ENCODE measurements at regions not wholly inside any gene's neighbourhood (a gene's known extent, or its start where the extent isn't known, plus 50 kb on each side); places are given as distances from the start of the nearest gene placed in this dataset.

DNA sequence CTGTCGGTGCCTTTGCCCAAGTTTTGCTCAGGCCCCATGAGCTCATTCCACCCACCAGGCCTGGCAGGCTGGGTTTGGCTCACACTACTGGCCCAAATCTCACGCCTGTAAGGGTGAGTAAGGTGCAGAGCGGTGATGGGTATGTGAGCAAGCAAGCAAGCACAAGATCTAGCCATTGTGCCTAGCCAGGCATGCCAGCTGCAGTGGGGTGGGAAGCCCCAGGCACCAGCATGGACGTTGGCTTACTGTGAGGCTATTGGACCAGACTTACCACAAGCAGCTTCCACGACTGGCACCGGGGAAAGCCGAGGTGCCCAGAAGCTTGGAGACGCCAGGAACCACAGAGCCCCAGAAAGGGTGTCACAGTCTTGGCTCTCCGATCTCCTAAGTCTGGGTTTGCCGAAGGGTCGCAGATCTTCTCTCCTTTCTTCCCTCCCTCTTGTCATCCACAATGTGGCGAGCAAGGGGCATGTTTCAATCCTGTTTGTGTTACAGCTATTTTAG is 2659.4 kb upstream of the PCDH20 start:
- TF ChIP-seq ZNF274 (IDR thresholded peaks at IDR 0.05; ENCODE audit: low read depth, low read length), result no peak
- H3K4me3 ChIP-seq (ENCODE audit: low read length), result no peak overlapping the region

DNA sequence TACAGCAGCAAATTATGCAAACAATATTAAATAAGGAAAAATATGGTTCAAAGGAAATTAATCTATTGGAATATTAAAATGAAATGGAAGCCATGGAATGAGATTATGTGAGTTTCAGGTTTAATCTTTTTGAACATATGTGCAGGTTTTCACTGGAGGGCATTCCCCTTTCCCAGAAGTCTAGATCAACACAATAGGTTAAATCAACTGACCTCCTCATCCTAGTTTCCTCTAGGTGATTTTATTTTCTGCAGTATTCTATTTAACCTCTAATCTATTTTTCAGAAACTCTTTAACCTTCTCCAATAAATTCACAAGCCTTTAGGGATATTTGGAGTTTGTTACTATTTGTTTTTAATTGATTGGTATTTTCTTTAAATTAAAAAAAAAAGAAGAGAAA is 2657.6 kb upstream of the PCDH20 start:
- TF ChIP-seq ZNF274 (IDR thresholded peaks at IDR 0.05; ENCODE audit: low read depth, low read length), result no peak
- H3K4me3 ChIP-seq (ENCODE audit: low read length), result no peak overlapping the region

DNA sequence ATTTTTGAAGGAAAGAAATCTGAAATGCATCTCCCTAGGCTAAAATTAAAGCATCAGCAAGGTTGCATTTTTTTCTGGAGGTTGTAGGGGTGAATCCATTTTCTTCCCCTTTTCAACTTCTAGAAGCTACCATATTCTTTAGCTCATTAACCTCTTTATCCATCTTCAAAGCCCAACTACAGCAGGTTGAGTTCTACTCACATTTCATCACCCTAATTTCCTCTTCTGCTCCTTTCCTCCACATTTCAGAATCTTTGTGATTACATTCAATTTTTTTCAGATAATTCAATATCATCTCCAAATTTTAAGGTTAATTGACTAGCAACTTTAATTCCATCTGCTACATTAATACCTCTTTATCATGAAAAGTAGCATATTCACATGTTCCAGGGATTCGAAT is 2655.7 kb upstream of the PCDH20 start:
- no peak for TF ChIP-seq ZNF274 (IDR thresholded peaks at IDR 0.05; ENCODE audit: low read depth, low read length)
- H3K4me3 ChIP-seq (ENCODE audit: low read length), result no peak overlapping the region

DNA sequence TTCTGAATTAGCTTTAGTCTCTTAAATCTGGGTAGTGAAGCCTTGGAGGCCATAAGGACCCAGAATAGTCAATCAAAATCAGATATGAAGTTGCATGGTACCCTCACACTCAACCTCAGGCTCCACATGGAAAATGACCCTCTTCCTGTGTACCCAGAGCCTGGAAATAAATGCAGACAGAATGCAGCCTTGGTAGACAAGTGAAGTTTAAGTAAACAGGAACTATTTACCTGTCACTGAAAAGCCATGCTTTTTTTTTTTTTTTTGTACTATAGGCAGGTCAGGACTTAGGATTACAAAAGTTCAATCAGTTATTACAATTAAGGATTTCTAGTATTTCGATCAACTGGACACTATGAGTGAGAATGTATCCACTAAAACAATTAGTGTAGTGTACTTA is 2654.2 kb upstream of the PCDH20 start:
- TF ChIP-seq ZNF274 (IDR thresholded peaks at IDR 0.05; ENCODE audit: low read depth, low read length), result no peak
- H3K4me3 ChIP-seq (ENCODE audit: low read length), result no peak overlapping the region

DNA sequence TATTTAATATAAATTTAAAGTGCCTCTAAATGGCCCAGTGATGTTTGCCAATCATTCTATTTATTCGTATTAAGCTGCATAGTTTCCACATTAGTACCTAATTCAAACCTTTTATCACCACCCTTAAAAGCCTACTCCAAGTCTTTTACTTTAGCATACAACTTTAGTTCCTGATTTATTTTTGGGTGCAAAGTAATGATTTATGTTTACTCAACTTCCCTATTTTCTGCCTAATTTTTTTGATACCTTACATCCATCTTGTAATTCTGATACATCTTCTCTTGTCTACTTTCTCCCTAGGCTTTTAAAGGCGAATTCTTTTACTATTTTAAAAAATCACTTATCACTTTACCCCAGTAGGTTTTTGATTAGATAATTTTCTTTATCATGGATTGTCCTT is 2651.1 kb upstream of the PCDH20 start:
- H3K4me3 ChIP-seq (ENCODE audit: low read length), result no peak overlapping the region
- no peak for TF ChIP-seq ZNF274 (IDR thresholded peaks at IDR 0.05; ENCODE audit: low read depth, low read length)

DNA sequence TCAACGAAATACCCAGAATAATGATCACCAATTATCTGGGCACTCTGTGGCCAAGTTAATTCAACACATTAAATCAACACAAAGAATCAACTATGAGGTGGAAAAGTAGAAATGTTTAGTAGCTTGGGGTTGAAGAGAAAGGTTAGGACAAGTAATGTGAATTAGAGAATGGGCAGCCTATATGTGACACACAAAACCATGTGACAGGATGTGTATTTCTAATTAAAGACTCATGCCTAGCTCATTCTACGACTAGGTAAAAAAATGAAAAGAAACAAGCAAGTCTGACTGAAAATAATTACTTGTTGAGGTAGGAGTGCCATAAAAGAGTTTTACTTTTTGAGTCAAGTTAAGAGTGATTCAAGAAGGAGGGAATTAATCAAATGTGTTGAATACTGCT is 2646.0 kb upstream of the PCDH20 start:
- H3K4me3 ChIP-seq (ENCODE audit: low read length), result no peak overlapping the region
- TF ChIP-seq ZNF274 (IDR thresholded peaks at IDR 0.05; ENCODE audit: low read depth, low read length), result no peak

GRCh38 chr13:64057372-64058020 is 2641.8 kb upstream of the PCDH20 start:
- TF ChIP-seq ZNF274 (IDR thresholded peaks at IDR 0.05; ENCODE audit: low read depth, low read length), result no peak
- no peak overlapping the region for H3K4me3 ChIP-seq (ENCODE audit: low read length)

GRCh38 chr13:64054321-64054720 is 2638.7 kb upstream of the PCDH20 start:
- no peak overlapping the region for H3K4me3 ChIP-seq (ENCODE audit: low read length)
- TF ChIP-seq ZNF274 (IDR thresholded peaks at IDR 0.05; ENCODE audit: low read depth, low read length), result no peak

- TF ChIP-seq ZNF274 (IDR thresholded peaks at IDR 0.05; ENCODE audit: low read depth, low read length), result no peak
- H3K4me3 ChIP-seq (ENCODE audit: low read length), result no peak overlapping the region
Measured at GRCh38 chr13:64052521-64052920, 2636.9 kb upstream of the PCDH20 start.

GRCh38 chr13:64051278-64051677 is 2635.6 kb upstream of the PCDH20 start:
- no peak overlapping the region for H3K4me3 ChIP-seq (ENCODE audit: low read length)
- no peak for TF ChIP-seq ZNF274 (IDR thresholded peaks at IDR 0.05; ENCODE audit: low read depth, low read length)

GRCh38 chr13:64041296-64041695 is 2625.6 kb upstream of the PCDH20 start:
- H3K4me3 ChIP-seq (ENCODE audit: low read length), result no peak overlapping the region
- TF ChIP-seq ZNF274 (IDR thresholded peaks at IDR 0.05; ENCODE audit: low read depth, low read length), result no peak

- no peak for TF ChIP-seq ZNF274 (IDR thresholded peaks at IDR 0.05; ENCODE audit: low read depth, low read length)
- no peak overlapping the region for H3K4me3 ChIP-seq (ENCODE audit: low read length)
Measured at GRCh38 chr13:64033921-64034320, 2618.3 kb upstream of the PCDH20 start.

GRCh38 chr13:64029343-64030093 is 2613.9 kb upstream of the PCDH20 start:
- no peak overlapping the region for H3K4me3 ChIP-seq (ENCODE audit: low read length)
- no peak for TF ChIP-seq ZNF274 (IDR thresholded peaks at IDR 0.05; ENCODE audit: low read depth, low read length)

- no peak for TF ChIP-seq ZNF274 (IDR thresholded peaks at IDR 0.05; ENCODE audit: low read depth, low read length)
- no peak overlapping the region for H3K4me3 ChIP-seq (ENCODE audit: low read length)
Measured at GRCh38 chr13:64028551-64028950, 2612.9 kb upstream of the PCDH20 start.

- no peak for TF ChIP-seq ZNF274 (IDR thresholded peaks at IDR 0.05; ENCODE audit: low read depth, low read length)
- H3K4me3 ChIP-seq (ENCODE audit: low read length), result no peak overlapping the region
Measured at GRCh38 chr13:64020126-64020525, 2604.5 kb upstream of the PCDH20 start.
